H9 (cell line): ENCODE measurements at regions not wholly inside any gene's neighbourhood (a gene's known extent, or its start where the extent isn't known, plus 50 kb on each side); places are given as distances from the start of the nearest gene placed in this dataset.

ENCODE experiments used
- DNase-seq: peaks from one replicate; pipeline ENCODE4 v3.0.0-alpha.2; 2017
- H2AFZ ChIP-seq: one replicate; pipeline ENCODE4 v1.6.1; 2013; ENCODE audit warnings: mild to moderate bottlenecking, low read length, control low read depth, moderate library complexity
- H2AK5ac ChIP-seq: 2 replicates; pipeline ENCODE4 v1.6.1; 2013; ENCODE audit warnings: low read length, control low read depth, mixed read lengths; ENCODE audit not compliant: insufficient read length
- H2BK120ac ChIP-seq: one replicate; pipeline ENCODE4 v1.6.1; 2013; ENCODE audit warnings: low read depth, mild to moderate bottlenecking, low read length, control low read depth, inconsistent platforms; ENCODE audit not compliant: poor library complexity, severe bottlenecking
- H2BK12ac ChIP-seq: 2 replicates; pipeline ENCODE4 v1.6.1; 2013; ENCODE audit warnings: low read length, control low read depth, mixed read lengths, low read depth; ENCODE audit not compliant: insufficient read length
- H2BK15ac ChIP-seq: 2 replicates; pipeline ENCODE4 v1.6.1; 2013; ENCODE audit warnings: low read depth, low read length, control low read depth
- H2BK20ac ChIP-seq: one replicate; pipeline ENCODE4 v1.6.1; 2013; ENCODE audit warnings: low read depth, mild to moderate bottlenecking, low read length, control low read depth, inconsistent platforms; ENCODE audit not compliant: poor library complexity, severe bottlenecking
- H2BK5ac ChIP-seq: 2 replicates; pipeline ENCODE4 v1.6.1; 2013; ENCODE audit warnings: low read length, control low read depth, mixed read lengths; ENCODE audit not compliant: insufficient read length
- H3K14ac ChIP-seq: 2 replicates; pipeline ENCODE4 v1.6.1; 2013; ENCODE audit warnings: low read length, control low read depth; ENCODE audit not compliant: insufficient read depth
- H3K18ac ChIP-seq: 2 replicates; pipeline ENCODE4 v1.6.1; 2013; ENCODE audit warnings: low read depth, mild to moderate bottlenecking, mixed read lengths, low read length, control low read depth; ENCODE audit not compliant: insufficient read length
- H3K23ac ChIP-seq: 2 replicates; pipeline ENCODE4 v1.6.1; 2013; ENCODE audit warnings: low read length, control low read depth, mixed read lengths, low read depth; ENCODE audit not compliant: insufficient read length
- H3K23me2 ChIP-seq: 2 replicates; pipeline ENCODE4 v1.6.1; 2013; ENCODE audit warnings: low read depth, mild to moderate bottlenecking, mixed read lengths, low read length, control low read depth; ENCODE audit not compliant: insufficient read length, poor library complexity, severe bottlenecking
- H3K27ac ChIP-seq: 2 replicates; pipeline ENCODE4 v1.5.1; 2013; ENCODE audit warnings: low read length, control low read depth, mixed read lengths, low read depth; ENCODE audit not compliant: insufficient read length
- H3K27me3 ChIP-seq: 2 replicates; pipeline ENCODE4 v1.6.1; 2013; ENCODE audit warnings: low read length, control low read depth, inconsistent platforms; ENCODE audit not compliant: insufficient read depth
- H3K4ac ChIP-seq: 2 replicates; pipeline ENCODE4 v1.6.1; 2013; ENCODE audit warnings: low read depth, mild to moderate bottlenecking, control low read depth, inconsistent platforms, low read length, moderate library complexity
- H3K4me1 ChIP-seq: 2 replicates; pipeline ENCODE4 v1.6.1; 2013; ENCODE audit warnings: low read length, control low read depth, inconsistent platforms; ENCODE audit not compliant: insufficient read depth
- H3K4me2 ChIP-seq: 2 replicates; pipeline ENCODE4 v1.6.1; 2013; ENCODE audit warnings: low read length, control low read depth, mixed read lengths; ENCODE audit not compliant: insufficient read length, insufficient read depth
- H3K56ac ChIP-seq: 2 replicates; pipeline ENCODE4 v1.6.1; 2013; ENCODE audit warnings: low read depth, mild to moderate bottlenecking, mixed read lengths, low read length, control low read depth; ENCODE audit not compliant: insufficient read length
- H3K79me1 ChIP-seq: 2 replicates; pipeline ENCODE4 v1.6.1; 2013; ENCODE audit warnings: low read depth, mild to moderate bottlenecking, moderate library complexity, low read length, control low read depth, inconsistent platforms; ENCODE audit not compliant: insufficient read depth, poor library complexity, severe bottlenecking
- H3K79me2 ChIP-seq: 2 replicates; pipeline ENCODE4 v1.6.1; 2013; ENCODE audit warnings: low read length, control low read depth, inconsistent platforms; ENCODE audit not compliant: insufficient read depth
- H3K9ac ChIP-seq: 2 replicates; pipeline ENCODE4 v1.6.1; 2013; ENCODE audit warnings: low read length, control low read depth, mixed read lengths; ENCODE audit not compliant: insufficient read length; ENCODE audit errors: extremely low read depth
- H3K9me3 ChIP-seq: one replicate; pipeline ENCODE4 v1.6.1; 2013; ENCODE audit warnings: low read depth, low read length, inconsistent platforms; ENCODE audit not compliant: control insufficient read depth
- H3T11ph ChIP-seq: one replicate; pipeline ENCODE4 v1.6.1; 2013; ENCODE audit warnings: mild to moderate bottlenecking, low read length, control low read depth, inconsistent platforms
- H4K20me1 ChIP-seq: one replicate; pipeline ENCODE4 v1.6.1; 2013; ENCODE audit not compliant: control insufficient read depth, insufficient read length, insufficient read depth
- H4K5ac ChIP-seq: 2 replicates; pipeline ENCODE4 v1.6.1; 2013; ENCODE audit warnings: low read depth, mild to moderate bottlenecking, mixed read lengths, low read length, control low read depth; ENCODE audit not compliant: insufficient read length
- H4K8ac ChIP-seq: replicated peaks from 2 replicates; pipeline ENCODE4 v1.6.1; 2013; ENCODE audit warnings: low read length, control low read depth, mixed read lengths, low read depth; ENCODE audit not compliant: insufficient read length
- H4K91ac ChIP-seq: 2 replicates; pipeline ENCODE4 v1.6.1; 2013; ENCODE audit warnings: low read depth, mild to moderate bottlenecking, moderate library complexity, mixed read lengths, low read length, control low read depth; ENCODE audit not compliant: insufficient read length
- H3K27ac Mint-ChIP-seq, 3 experiments: 2 replicates in 2 of 3; 3 replicates in 1 of 3; pipeline ENCODE4 v1.8.0; 2020 to 2021; ENCODE audit warnings: mixed read lengths in 3 of 3, mild to moderate bottlenecking in 1 of 3, moderate library complexity in 1 of 3
- H3K27me3 Mint-ChIP-seq: 2 replicates; pipeline ENCODE4 v1.8.0; 2021; ENCODE audit warnings: low read depth, mild to moderate bottlenecking, moderate library complexity, mixed read lengths
- H3K36me3 Mint-ChIP-seq, 3 experiments: 2 replicates in 2 of 3; 3 replicates in 1 of 3; pipeline ENCODE4 v1.8.0; 2020 to 2021; ENCODE audit warnings: low read depth in 3 of 3, mixed read lengths in 3 of 3; ENCODE audit not compliant: insufficient read depth in 1 of 3
- H3K4me1 Mint-ChIP-seq, 2 experiments: 2 replicates each; pipeline ENCODE4 v1.8.0; 2020; ENCODE audit warnings: mixed read lengths in 2 of 2
- H3K4me3 Mint-ChIP-seq, 2 experiments: 2 replicates in 1 of 2; 3 replicates in 1 of 2; pipeline ENCODE4 v1.8.0; 2020 to 2021; ENCODE audit warnings: mild to moderate bottlenecking in 2 of 2, mixed read lengths in 2 of 2, moderate library complexity in 1 of 2
- H3K9me3 Mint-ChIP-seq, 2 experiments: 2 replicates in 1 of 2; 3 replicates in 1 of 2; pipeline ENCODE4 v1.8.0; 2020; ENCODE audit warnings: mild to moderate bottlenecking in 2 of 2, mixed read lengths in 2 of 2, moderate library complexity in 1 of 2
- CTCF ChIP-seq: fragments of 200-600 bp; sonication (generic); conservative IDR thresholded peaks from 3 replicates; pipeline ENCODE4 v1.8.0; 2021; ENCODE audit warnings: antibody characterized with exemption, mild to moderate bottlenecking
- WGBS: extraction: QIAGEN DNeasy Blood & Tissue Kit; methylation state at CpG from one replicate; pipeline ENCODE4 v1.1.7; 2013; ENCODE audit warnings: missing lambda C conversion rate, low lambda C conversion rate, mixed read lengths; ENCODE audit not compliant: insufficient read length; ENCODE audit errors: extremely low coverage; 5-methylcytosine and 5-hydroxymethylcytosine counted together

- H3K23ac ChIP-seq = no peak overlapping the region
- H3T11ph ChIP-seq = no peak overlapping the region
- no peak overlapping the region for H2BK5ac ChIP-seq
- H3K56ac ChIP-seq = no peak overlapping the region
- no peak for TF ChIP-seq CTCF
- H3K9ac ChIP-seq = no peak overlapping the region
- H3K4me3 Mint-ChIP-seq = no peak overlapping the region
- H3K4me1 ChIP-seq = no peaks in the 10 kb centered on the region
- H3K4me2 ChIP-seq = no peak overlapping the region
- H2AFZ ChIP-seq = no peak overlapping the region
- no peaks in the 10 kb centered on the region for H3K27me3 Mint-ChIP-seq
- H3K27ac ChIP-seq = no peak overlapping the region
- H3K9me3 ChIP-seq = no peaks in the 10 kb centered on the region
- no peak overlapping the region for H3K4ac ChIP-seq
- H3K36me3 Mint-ChIP-seq = peaks cover 3 to 10% (median 5%) of the 10 kb centered on the region in 3 experiments; a peak in 4 of 7 replicates
- no peak overlapping the region for H3K14ac ChIP-seq
- H2BK12ac ChIP-seq = no peak overlapping the region
- H3K79me1 ChIP-seq = no peaks in the 10 kb centered on the region
- no CpG with 5 or more reads among the region's 1 CpG for WGBS
- no peak overlapping the region for H3K27ac Mint-ChIP-seq
- no peaks in the 10 kb centered on the region for H3K23me2 ChIP-seq
- H3K18ac ChIP-seq = no peak overlapping the region
- DNase-seq = no peak
- no peak overlapping the region for H4K5ac ChIP-seq
- no peaks in the 10 kb centered on the region for H3K4me1 Mint-ChIP-seq
- H4K8ac ChIP-seq = no peak overlapping the region
- H3K9me3 Mint-ChIP-seq = peaks cover 7 to 12% of the 10 kb centered on the region in 2 experiments; a peak in 4 of 5 replicates
- no peak overlapping the region for H2BK15ac ChIP-seq
- no peak overlapping the region for H2BK20ac ChIP-seq
- H2BK120ac ChIP-seq = no peak overlapping the region
- no peak overlapping the region for H4K91ac ChIP-seq
- no peaks in the 10 kb centered on the region for H3K27me3 ChIP-seq
- H2AK5ac ChIP-seq = no peak overlapping the region
- H4K20me1 ChIP-seq = no peaks in the 10 kb centered on the region
- no peaks in the 10 kb centered on the region for H3K79me2 ChIP-seq
These were observed 865.3 kb upstream of the HS3ST1 start for GRCh38 chr4:12293906-12294525.
